ENCODE measurements at regions not wholly inside any gene's neighbourhood (a gene's known extent, or its start where the extent isn't known, plus 50 kb on each side); places are given as distances from the start of the nearest gene placed in this dataset.

GRCh38 chr2:240250985-240251847, 110.8 kb upstream of the OTOS start:
- no peak for DNase-seq (ENCODE audit: low read depth)
- H3K4me3 ChIP-seq (ENCODE audit: low read depth, low read length) = no peak overlapping the region
- TF ChIP-seq CTCF (IDR thresholded peaks at IDR 0.05; ENCODE audit: low read depth, low read length, missing control alignments) = no peak

- no peak for TF ChIP-seq CTCF (IDR thresholded peaks at IDR 0.05; ENCODE audit: low read depth, low read length, missing control alignments)
- no peak for DNase-seq (ENCODE audit: low read depth)
- H3K4me3 ChIP-seq (ENCODE audit: low read depth, low read length) = no peak overlapping the region
Observed at GRCh38 chr2:240251848-240252190, 111.4 kb upstream of the OTOS start.

- H3K4me3 ChIP-seq (ENCODE audit: low read depth, low read length) = no peak overlapping the region
- no peak for DNase-seq (ENCODE audit: low read depth)
- no peak for TF ChIP-seq CTCF (IDR thresholded peaks at IDR 0.05; ENCODE audit: low read depth, low read length, missing control alignments)
Observed at GRCh38 chr2:240252191-240252871, 111.9 kb upstream of the OTOS start.

GRCh38 chr2:240252872-240253511, 112.5 kb upstream of the OTOS start:
- TF ChIP-seq CTCF (IDR thresholded peaks at IDR 0.05; ENCODE audit: low read depth, low read length, missing control alignments) = no peak
- DNase-seq (ENCODE audit: low read depth) = no peak
- H3K4me3 ChIP-seq (ENCODE audit: low read depth, low read length) = no peak overlapping the region

- no peak for TF ChIP-seq CTCF (IDR thresholded peaks at IDR 0.05; ENCODE audit: low read depth, low read length, missing control alignments)
- no peak overlapping the region for H3K4me3 ChIP-seq (ENCODE audit: low read depth, low read length)
- no peak for DNase-seq (ENCODE audit: low read depth)
Observed at GRCh38 chr2:240253583-240254145, 113.2 kb upstream of the OTOS start.

GRCh38 chr2:240254337-240255164, 114.1 kb upstream of the OTOS start:
- DNase-seq (ENCODE audit: low read depth) = no peak
- TF ChIP-seq CTCF (IDR thresholded peaks at IDR 0.05; ENCODE audit: low read depth, low read length, missing control alignments) = no peak
- no peak overlapping the region for H3K4me3 ChIP-seq (ENCODE audit: low read depth, low read length)
